GM12874 (cell line): ENCODE measurements at regions not wholly inside any gene's neighbourhood (a gene's known extent, or its start where the extent isn't known, plus 50 kb on each side); places are given as distances from the start of the nearest gene placed in this dataset.

Experiments
- TF ChIP-seq, protein P1 (sequence below): IDR thresholded peaks from 2 replicates; pipeline ENCODE4 v1.5.1; 2011; ENCODE audit warnings: low read depth, mild to moderate bottlenecking, control low read depth, low read length, moderate library complexity; ENCODE audit not compliant: insufficient read depth

DNA sequence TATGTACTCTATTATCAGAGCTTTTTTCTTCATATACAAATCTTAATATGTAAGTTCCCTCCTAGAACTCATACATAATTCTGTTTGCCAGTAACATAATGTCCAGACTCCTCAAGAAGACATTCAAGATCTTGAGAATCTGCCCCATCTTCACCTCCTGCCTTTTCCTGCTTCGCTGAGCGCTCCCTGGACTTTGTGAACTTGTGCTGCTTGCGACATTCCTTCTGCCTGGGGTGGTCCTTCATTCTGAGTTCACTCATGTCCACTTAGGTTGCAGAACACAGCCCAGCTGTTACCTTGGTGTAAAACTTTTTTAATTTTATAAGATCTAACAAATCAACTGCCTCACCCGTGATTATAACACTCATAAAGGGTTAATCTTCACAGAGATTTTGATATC lies 478.5 kb upstream of the EPHA3 start:
- TF ChIP-seq, protein P1, sequence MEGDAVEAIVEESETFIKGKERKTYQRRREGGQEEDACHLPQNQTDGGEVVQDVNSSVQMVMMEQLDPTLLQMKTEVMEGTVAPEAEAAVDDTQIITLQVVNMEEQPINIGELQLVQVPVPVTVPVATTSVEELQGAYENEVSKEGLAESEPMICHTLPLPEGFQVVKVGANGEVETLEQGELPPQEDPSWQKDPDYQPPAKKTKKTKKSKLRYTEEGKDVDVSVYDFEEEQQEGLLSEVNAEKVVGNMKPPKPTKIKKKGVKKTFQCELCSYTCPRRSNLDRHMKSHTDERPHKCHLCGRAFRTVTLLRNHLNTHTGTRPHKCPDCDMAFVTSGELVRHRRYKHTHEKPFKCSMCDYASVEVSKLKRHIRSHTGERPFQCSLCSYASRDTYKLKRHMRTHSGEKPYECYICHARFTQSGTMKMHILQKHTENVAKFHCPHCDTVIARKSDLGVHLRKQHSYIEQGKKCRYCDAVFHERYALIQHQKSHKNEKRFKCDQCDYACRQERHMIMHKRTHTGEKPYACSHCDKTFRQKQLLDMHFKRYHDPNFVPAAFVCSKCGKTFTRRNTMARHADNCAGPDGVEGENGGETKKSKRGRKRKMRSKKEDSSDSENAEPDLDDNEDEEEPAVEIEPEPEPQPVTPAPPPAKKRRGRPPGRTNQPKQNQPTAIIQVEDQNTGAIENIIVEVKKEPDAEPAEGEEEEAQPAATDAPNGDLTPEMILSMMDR = no peak

DNA sequence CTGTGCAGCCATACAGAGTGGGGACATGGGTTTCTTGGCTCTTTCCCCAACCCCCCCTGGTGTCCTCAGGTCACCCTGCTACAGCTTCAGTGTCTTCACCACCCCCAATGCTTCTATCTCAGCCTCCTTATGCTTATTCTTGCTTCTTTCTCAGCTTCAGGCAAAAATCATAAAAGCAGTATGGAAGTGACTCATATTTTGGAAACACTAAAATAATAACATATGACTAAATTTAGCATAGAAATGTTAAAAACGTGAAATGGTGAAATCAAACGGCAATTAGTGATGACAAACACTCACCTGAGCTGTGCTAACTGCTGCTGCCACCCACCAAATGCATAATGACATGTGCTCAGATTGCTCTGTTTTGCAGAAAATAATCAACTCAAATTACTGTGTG lies 475.2 kb upstream of the EPHA3 start:
- TF ChIP-seq, protein P1 = no peak

DNA sequence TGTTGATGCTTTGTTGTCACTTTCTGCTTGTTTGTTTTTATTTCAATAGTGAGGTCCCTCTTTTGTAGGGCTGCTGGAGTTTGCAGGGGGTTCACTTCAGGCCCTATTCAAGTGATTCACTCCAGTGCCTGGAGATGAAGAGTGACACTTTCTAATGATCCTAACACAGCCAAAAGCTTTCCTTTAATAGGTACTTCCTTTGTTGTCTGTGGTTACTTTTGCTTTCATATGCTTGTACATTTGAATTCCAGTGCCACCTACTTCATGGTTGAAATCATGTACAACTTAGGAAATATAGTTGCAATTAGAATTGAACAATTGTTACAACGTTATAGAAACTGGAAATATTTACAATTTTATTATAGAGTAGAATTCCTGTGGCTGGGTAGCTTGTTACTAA lies 466.8 kb upstream of the EPHA3 start:
- TF ChIP-seq, protein P1 = no peak

DNA sequence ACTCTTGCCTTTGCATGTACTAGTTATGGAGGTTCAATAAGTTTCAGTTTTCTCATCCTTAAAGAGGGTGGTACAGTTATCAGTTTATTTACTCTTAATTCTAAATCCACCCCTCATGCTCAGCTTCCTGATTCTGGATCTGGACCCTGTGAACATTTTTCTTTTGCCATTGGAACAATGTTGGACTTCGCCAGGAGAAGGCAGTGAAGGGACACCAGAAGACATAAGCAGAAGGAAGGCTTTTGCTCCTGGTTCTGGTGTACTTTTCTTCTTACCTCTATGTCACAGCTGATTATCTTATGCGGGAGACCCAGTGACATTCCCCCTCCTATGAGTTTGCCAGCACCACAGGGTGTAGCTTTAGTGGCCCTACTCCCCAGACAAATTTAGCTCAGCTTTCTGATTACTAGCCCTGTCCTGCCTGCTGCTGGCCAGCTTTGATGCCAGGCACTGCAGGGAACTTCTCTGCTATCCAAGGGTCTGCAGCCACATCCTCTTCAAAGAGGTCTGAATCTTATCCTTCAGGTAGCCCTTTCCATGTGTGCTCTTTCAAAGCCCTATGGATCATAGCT lies 466.3 kb upstream of the EPHA3 start:
- TF ChIP-seq, protein P1 = no peak

DNA sequence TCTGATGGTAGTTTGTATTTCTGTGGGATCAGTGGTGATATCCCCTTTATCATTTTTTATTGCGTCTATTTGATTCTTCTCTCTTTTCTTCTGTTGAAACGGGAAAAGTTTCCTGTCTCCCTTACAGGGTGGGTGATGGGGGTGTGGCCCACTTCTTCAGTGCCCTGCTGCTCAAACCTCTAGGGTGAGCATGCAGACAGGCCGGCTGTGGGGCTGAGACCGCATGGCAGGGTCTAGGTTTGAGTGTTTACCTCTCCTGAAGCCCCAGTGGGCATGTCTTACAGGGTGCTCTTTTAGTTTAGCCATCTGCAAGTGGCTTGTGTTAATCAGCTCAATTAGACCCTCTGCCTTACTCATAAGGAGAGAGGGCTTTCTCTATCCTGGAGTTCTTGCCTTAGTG lies 450.0 kb upstream of the EPHA3 start:
- TF ChIP-seq, protein P1 = no peak

DNA sequence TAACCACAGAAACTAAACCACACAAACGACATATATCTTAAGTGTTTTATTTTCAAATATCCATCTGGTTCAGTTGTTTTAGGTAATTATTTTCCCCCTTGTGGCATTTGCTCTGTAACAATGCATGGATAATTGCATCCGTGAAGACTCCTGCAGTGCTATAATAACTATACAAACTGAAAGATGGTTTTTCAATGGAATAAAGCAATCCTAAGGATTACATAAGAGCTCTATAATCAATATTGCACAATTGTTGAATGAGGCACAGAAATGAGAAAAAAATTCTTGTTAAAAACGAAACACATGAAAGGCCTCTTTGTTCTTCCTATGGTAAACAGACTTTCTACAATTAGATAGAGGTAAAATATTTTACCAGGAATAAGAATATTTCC lies 446.0 kb upstream of the EPHA3 start:
- TF ChIP-seq, protein P1 = no peak

DNA sequence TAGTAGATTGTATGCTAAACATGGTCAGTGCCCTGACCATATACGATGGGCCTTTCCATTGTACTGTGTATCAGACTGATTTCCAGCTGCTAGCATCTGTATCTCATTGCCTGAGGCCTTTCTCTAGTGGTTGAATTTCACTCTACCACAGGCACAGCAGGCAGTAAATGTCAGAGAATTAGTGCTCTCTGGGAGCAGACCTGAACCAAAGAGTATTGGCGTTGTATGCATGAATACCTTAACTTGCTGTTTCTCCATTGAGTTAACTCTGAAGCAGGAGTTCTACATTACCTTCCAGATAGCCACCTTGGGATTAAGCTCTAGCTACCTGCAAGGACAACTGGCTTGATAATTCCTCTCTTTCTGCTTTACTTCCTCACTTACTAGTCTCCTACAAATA lies 439.2 kb upstream of the EPHA3 start:
- TF ChIP-seq, protein P1 = no peak
